ENCODE measurements at regions not wholly inside any gene's neighbourhood (a gene's known extent, or its start where the extent isn't known, plus 50 kb on each side); places are given as distances from the start of the nearest gene placed in this dataset.

GRCh38 chr3:94615275-94616065 is 552.6 kb downstream of the NSUN3 start:
- DNase-seq (ENCODE audit: low read depth): peak; percentile 96
- H3K4me3 ChIP-seq (ENCODE audit: low read length): no peak overlapping the region
- no peak for TF ChIP-seq CTCF (IDR thresholded peaks at IDR 0.05; ENCODE audit: insufficient read depth, low read depth, low read length, missing control alignments)

GRCh38 chr3:94616833-94617232 is 554.0 kb downstream of the NSUN3 start:
- peak; percentile 84 for DNase-seq (ENCODE audit: low read depth)
- no peak for TF ChIP-seq CTCF (IDR thresholded peaks at IDR 0.05; ENCODE audit: insufficient read depth, low read depth, low read length, missing control alignments)
- H3K4me3 ChIP-seq (ENCODE audit: low read length): no peak overlapping the region

GRCh38 chr3:94617312-94617711 is 554.5 kb downstream of the NSUN3 start:
- no peak for DNase-seq (ENCODE audit: low read depth)
- no peak overlapping the region for H3K4me3 ChIP-seq (ENCODE audit: low read length)
- TF ChIP-seq CTCF (IDR thresholded peaks at IDR 0.05; ENCODE audit: insufficient read depth, low read depth, low read length, missing control alignments): no peak

- no peak overlapping the region for H3K4me3 ChIP-seq (ENCODE audit: low read length)
- DNase-seq (ENCODE audit: low read depth): peak; percentile 53
- TF ChIP-seq CTCF (IDR thresholded peaks at IDR 0.05; ENCODE audit: insufficient read depth, low read depth, low read length, missing control alignments): no peak
Observed at GRCh38 chr3:94619643-94620042, 556.8 kb downstream of the NSUN3 start.

GRCh38 chr3:94626573-94626972 is 563.7 kb downstream of the NSUN3 start:
- no peak for TF ChIP-seq CTCF (IDR thresholded peaks at IDR 0.05; ENCODE audit: insufficient read depth, low read depth, low read length, missing control alignments)
- DNase-seq (ENCODE audit: low read depth): no peak
- no peak overlapping the region for H3K4me3 ChIP-seq (ENCODE audit: low read length)

- no peak for TF ChIP-seq CTCF (IDR thresholded peaks at IDR 0.05; ENCODE audit: insufficient read depth, low read depth, low read length, missing control alignments)
- H3K4me3 ChIP-seq (ENCODE audit: low read length): no peak overlapping the region
- DNase-seq (ENCODE audit: low read depth): no peak
Observed at GRCh38 chr3:94627689-94628088, 564.8 kb downstream of the NSUN3 start.

GRCh38 chr3:94643400-94643799 is 580.5 kb downstream of the NSUN3 start:
- H3K4me3 ChIP-seq (ENCODE audit: low read length): no peak overlapping the region
- TF ChIP-seq CTCF (IDR thresholded peaks at IDR 0.05; ENCODE audit: insufficient read depth, low read depth, low read length, missing control alignments): no peak
- DNase-seq (ENCODE audit: low read depth): no peak

All from epithelial cell of esophagus (primary cell).